DND-41 (cell line): ENCODE measurements at regions not wholly inside any gene's neighbourhood (a gene's known extent, or its start where the extent isn't known, plus 50 kb on each side); places are given as distances from the start of the nearest gene placed in this dataset.

ENCODE experiments used
- ATAC-seq: fragments of 200-7000 bp; cut with Tn5 transposase; 3 replicates; pipeline ENCODE4 v1.9.1; 2021; ENCODE audit warnings: low read depth; ENCODE audit not compliant: insufficient read depth
- DNase-seq: peaks from one replicate; pipeline ENCODE4 v3.0.0-alpha.2; 2020
- H2AFZ ChIP-seq: 2 replicates; pipeline ENCODE4 v1.6.0; 2012; ENCODE audit warnings: low read depth, low read length
- H3K27ac ChIP-seq: 2 replicates; pipeline ENCODE4 v1.5.1; 2012; ENCODE audit warnings: low read length, inconsistent platforms
- H3K27me3 ChIP-seq: fragments of 200-600 bp; sonication (generic); 2 replicates; pipeline ENCODE4 v1.6.0; 2012; ENCODE audit warnings: low read length, mild to moderate bottlenecking, inconsistent platforms; ENCODE audit not compliant: insufficient read depth, poor library complexity
- H3K36me3 ChIP-seq: 2 replicates; pipeline ENCODE4 v1.5.1; 2012; ENCODE audit warnings: low read length, inconsistent platforms; ENCODE audit not compliant: insufficient read depth
- H3K4me1 ChIP-seq: 2 replicates; pipeline ENCODE4 v1.5.1; 2012; ENCODE audit warnings: mild to moderate bottlenecking, low read length; ENCODE audit not compliant: insufficient read depth
- H3K4me2 ChIP-seq: 2 replicates; pipeline ENCODE4 v1.6.0; 2012; ENCODE audit warnings: mild to moderate bottlenecking, moderate library complexity, low read length, inconsistent platforms; ENCODE audit not compliant: insufficient read depth
- H3K4me3 ChIP-seq, 2 experiments: fragments of 200-600 bp in 1 of 2; shearing (Covaris generic) in 1 of 2; 2 replicates each; pipeline ENCODE4 v1.5.1; 2012 to 2016; ENCODE audit warnings: inconsistent platforms in 2 of 2, low read length in 2 of 2, mild to moderate bottlenecking in 2 of 2, low read depth in 1 of 2, moderate library complexity in 1 of 2
- H3K79me2 ChIP-seq: 2 replicates; pipeline ENCODE4 v1.6.0; 2012; ENCODE audit warnings: low read length, inconsistent platforms; ENCODE audit not compliant: insufficient read depth
- H3K9ac ChIP-seq: 2 replicates; pipeline ENCODE4 v1.6.0; 2012; ENCODE audit warnings: low read depth, mild to moderate bottlenecking, inconsistent platforms, low read length, moderate library complexity
- H3K9me3 ChIP-seq: 2 replicates; pipeline ENCODE4 v1.5.1; 2012; ENCODE audit warnings: low read length, moderate library complexity, mild to moderate bottlenecking, inconsistent platforms; ENCODE audit not compliant: insufficient read depth, severe bottlenecking
- H4K20me1 ChIP-seq: 2 replicates; pipeline ENCODE4 v1.6.0; 2012; ENCODE audit warnings: low read length; ENCODE audit not compliant: insufficient read depth
- CTCF ChIP-seq: IDR thresholded peaks from 2 replicates; pipeline ENCODE4 v1.5.1; 2012; ENCODE audit warnings: borderline replicate concordance, low read length, moderate library complexity, mild to moderate bottlenecking; ENCODE audit not compliant: poor library complexity, severe bottlenecking; ENCODE audit errors: extremely low read depth
- EZH2 ChIP-seq: IDR thresholded peaks from 3 replicates; pipeline ENCODE4 v1.6.1; 2012; ENCODE audit warnings: borderline replicate concordance, low read depth, mild to moderate bottlenecking, moderate library complexity, low read length, inconsistent platforms; ENCODE audit not compliant: severe bottlenecking

GRCh38 chrX:137234651-137235402 lies 201.0 kb upstream of the GPR101 start:
- Histone ChIP-seq H3K9me3 (no peaks in the 10 kb centered on the region), H3K4me3 (no peak overlapping the region), H3K36me3 (no peaks in the 10 kb centered on the region), H3K27me3 (no peaks in the 10 kb centered on the region), H3K27ac (peak overlapping the region; percentile 70), H3K9ac (no peak overlapping the region), H3K4me2 (peak overlapping the region; percentile 38), H4K20me1 (no peaks in the 10 kb centered on the region), H3K4me1 (peaks cover 35% of the 10 kb centered on the region), H3K79me2 (no peaks in the 10 kb centered on the region), H2AFZ (0 out of 2 replicates have a peak overlapping the region, but pooled peaks have one; percentile 7)
- TF ChIP-seq EZH2 (no peak), CTCF (peak; percentile 4)
- peak; percentile 95 for ATAC-seq
- peak; percentile 57 for DNase-seq

- H4K20me1 ChIP-seq: no peaks in the 10 kb centered on the region
- TF ChIP-seq EZH2 (no peak), CTCF (no peak)
- DNase-seq (no peak), ATAC-seq (no peak)
- no peaks in the 10 kb centered on the region for H3K9me3 ChIP-seq
- no peaks in the 10 kb centered on the region for H3K36me3 ChIP-seq
- no peak overlapping the region for H3K9ac ChIP-seq
- H3K4me1 ChIP-seq: peaks cover 35% of the 10 kb centered on the region
- no peaks in the 10 kb centered on the region for H3K79me2 ChIP-seq
- no peaks in the 10 kb centered on the region for H3K27me3 ChIP-seq
- no peak overlapping the region for H3K27ac ChIP-seq
- H3K4me2 ChIP-seq: no peak overlapping the region
- no peak overlapping the region for H3K4me3 ChIP-seq
- H2AFZ ChIP-seq: no peak overlapping the region
Measured at GRCh38 chrX:137233478-137233877, 199.7 kb upstream of the GPR101 start.

DNA sequence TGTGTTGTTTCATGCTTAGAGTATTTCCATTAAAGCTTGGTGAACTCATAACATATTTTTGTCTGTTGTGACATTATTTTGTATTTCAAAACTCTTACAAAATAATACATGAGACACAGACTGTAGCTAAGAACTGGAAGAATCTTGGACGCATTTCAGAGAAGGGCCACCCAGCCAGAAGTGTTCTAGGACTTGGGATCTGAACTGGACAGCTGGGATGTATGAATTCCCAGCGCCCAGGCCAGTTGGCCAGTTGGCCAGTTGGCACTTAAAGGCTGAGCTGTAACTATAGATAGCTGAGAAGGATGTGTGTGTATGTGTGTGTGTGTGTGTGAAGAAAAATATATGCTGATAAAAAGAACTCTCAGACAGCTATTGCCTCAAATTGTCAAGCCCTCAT lies 193.4 kb upstream of the GPR101 start:
- H3K4me3 ChIP-seq: no peak overlapping the region
- no peaks in the 10 kb centered on the region for H3K36me3 ChIP-seq
- no peaks in the 10 kb centered on the region for H4K20me1 ChIP-seq
- no peak overlapping the region for H2AFZ ChIP-seq
- H3K9ac ChIP-seq: no peak overlapping the region
- no peaks in the 10 kb centered on the region for H3K9me3 ChIP-seq
- no peak for TF ChIP-seq CTCF
- TF ChIP-seq EZH2: no peak
- ATAC-seq (no peak), DNase-seq (no peak)
- no peak overlapping the region for H3K27ac ChIP-seq
- H3K79me2 ChIP-seq: no peaks in the 10 kb centered on the region
- no peaks in the 10 kb centered on the region for H3K4me1 ChIP-seq
- H3K27me3 ChIP-seq: no peaks in the 10 kb centered on the region
- no peak overlapping the region for H3K4me2 ChIP-seq
